ENCODE measurements at regions not wholly inside any gene's neighbourhood (a gene's known extent, or its start where the extent isn't known, plus 50 kb on each side); places are given as distances from the start of the nearest gene placed in this dataset.

- TF ChIP-seq PATZ1 (CRISPR knock-in tag; IDR thresholded peaks at IDR 0.05; ENCODE audit: borderline replicate concordance): no peak
- TF ChIP-seq ISL1 (CRISPR knock-in tag; IDR thresholded peaks at IDR 0.05): no peak
- no peak for TF ChIP-seq BACH2 (CRISPR knock-in tag; IDR thresholded peaks at IDR 0.05; ENCODE audit: borderline replicate concordance)
- no peak for TF ChIP-seq CSRNP3 (CRISPR knock-in tag; IDR thresholded peaks at IDR 0.05)
- TF ChIP-seq ZNF565 (CRISPR knock-in tag; conservative IDR thresholded peaks at IDR 0.05; ENCODE audit: low read depth): no peak
- no peak for TF ChIP-seq GLIS3 (CRISPR knock-in tag; IDR thresholded peaks at IDR 0.05)
- no peak for TF ChIP-seq TOX (CRISPR knock-in tag; IDR thresholded peaks at IDR 0.05; ENCODE audit: borderline replicate concordance)
- no peak for TF ChIP-seq OSR1 (CRISPR knock-in tag; IDR thresholded peaks at IDR 0.05)
- TF ChIP-seq ZFP30 (CRISPR knock-in tag; IDR thresholded peaks at IDR 0.05): no peak
- no peak for TF ChIP-seq CSDC2 (CRISPR knock-in tag; IDR thresholded peaks at IDR 0.05)
- TF ChIP-seq ESRRG (CRISPR knock-in tag; IDR thresholded peaks at IDR 0.05): no peak
- TF ChIP-seq RARB (CRISPR knock-in tag; IDR thresholded peaks at IDR 0.05): no peak
- no peak for TF ChIP-seq ZC3H10 (CRISPR knock-in tag; IDR thresholded peaks at IDR 0.05)
Measured at GRCh38 chr18:9017905-9018227, 84.6 kb upstream of the NDUFV2 start (continued).

GRCh38 chr18:9019135-9019534, 83.4 kb upstream of the NDUFV2 start:
- ATAC-seq: no peak
- no peak for TF ChIP-seq ZNF70 (CRISPR knock-in tag; IDR thresholded peaks at IDR 0.05)
- no peak for TF ChIP-seq TSHZ2 (CRISPR knock-in tag; IDR thresholded peaks at IDR 0.05)
- no peak for TF ChIP-seq OSR1 (CRISPR knock-in tag; IDR thresholded peaks at IDR 0.05)
- no peak for TF ChIP-seq SNAI2 (CRISPR knock-in tag; IDR thresholded peaks at IDR 0.05)
- no peak for TF ChIP-seq PATZ1 (CRISPR knock-in tag; IDR thresholded peaks at IDR 0.05; ENCODE audit: borderline replicate concordance)
- no peak for TF ChIP-seq ESRRG (CRISPR knock-in tag; IDR thresholded peaks at IDR 0.05)
- TF ChIP-seq CREB5 (CRISPR knock-in tag; IDR thresholded peaks at IDR 0.05; ENCODE audit: low read depth): no peak
- no peak for TF ChIP-seq ZNF565 (CRISPR knock-in tag; conservative IDR thresholded peaks at IDR 0.05; ENCODE audit: low read depth)
- no peak for TF ChIP-seq ZFP3 (CRISPR knock-in tag; IDR thresholded peaks at IDR 0.05)
- no peak for TF ChIP-seq CSDC2 (CRISPR knock-in tag; IDR thresholded peaks at IDR 0.05)
- TF ChIP-seq CSRNP3 (CRISPR knock-in tag; IDR thresholded peaks at IDR 0.05): no peak

- no peak for ATAC-seq
- TF ChIP-seq ZC3H10 (CRISPR knock-in tag; IDR thresholded peaks at IDR 0.05): no peak
- TF ChIP-seq ZNF8 (CRISPR knock-in tag; IDR thresholded peaks at IDR 0.05): no peak
- no peak for TF ChIP-seq TOX (CRISPR knock-in tag; IDR thresholded peaks at IDR 0.05; ENCODE audit: borderline replicate concordance)
- no peak for TF ChIP-seq SNAI2 (CRISPR knock-in tag; IDR thresholded peaks at IDR 0.05)
- no peak for TF ChIP-seq ISL1 (CRISPR knock-in tag; IDR thresholded peaks at IDR 0.05)
- TF ChIP-seq RARB (CRISPR knock-in tag; IDR thresholded peaks at IDR 0.05): no peak
- no peak for TF ChIP-seq OSR1 (CRISPR knock-in tag; IDR thresholded peaks at IDR 0.05)
- TF ChIP-seq POU6F1 (CRISPR knock-in tag; IDR thresholded peaks at IDR 0.05; ENCODE audit: borderline replicate concordance, low read depth): no peak
- TF ChIP-seq CSDC2 (CRISPR knock-in tag; IDR thresholded peaks at IDR 0.05): no peak
- no peak for TF ChIP-seq CSRNP3 (CRISPR knock-in tag; IDR thresholded peaks at IDR 0.05)
- no peak for TF ChIP-seq ZFP3 (CRISPR knock-in tag; IDR thresholded peaks at IDR 0.05)
- no peak for TF ChIP-seq TCF4 (CRISPR knock-in tag; IDR thresholded peaks at IDR 0.05; ENCODE audit: borderline replicate concordance)
- no peak for TF ChIP-seq PPARA (CRISPR knock-in tag; IDR thresholded peaks at IDR 0.05; ENCODE audit: borderline replicate concordance)
- TF ChIP-seq ESRRG (CRISPR knock-in tag; IDR thresholded peaks at IDR 0.05): no peak
- TF ChIP-seq ZNF70 (CRISPR knock-in tag; IDR thresholded peaks at IDR 0.05): no peak
- no peak for TF ChIP-seq ARNTL (CRISPR knock-in tag; IDR thresholded peaks at IDR 0.05; ENCODE audit: borderline replicate concordance, low read depth)
Measured at GRCh38 chr18:9020221-9020620, 82.3 kb upstream of the NDUFV2 start.

Measured in SK-N-SH treated with all-trans-retinoic acid at 6 μM for 48 hours (cell line).